C1 segment of cervical spinal cord (tissue), 14 donors: ENCODE measurements at regions not wholly inside any gene's neighbourhood (a gene's known extent, or its start where the extent isn't known, plus 50 kb on each side); places are given as distances from the start of the nearest gene placed in this dataset.

ENCODE experiments used
- DNase-seq, 14 donors: peaks; one replicate each; lab custom pipeline; 2025; lab: John Stamatoyannopoulos, UW

DNA sequence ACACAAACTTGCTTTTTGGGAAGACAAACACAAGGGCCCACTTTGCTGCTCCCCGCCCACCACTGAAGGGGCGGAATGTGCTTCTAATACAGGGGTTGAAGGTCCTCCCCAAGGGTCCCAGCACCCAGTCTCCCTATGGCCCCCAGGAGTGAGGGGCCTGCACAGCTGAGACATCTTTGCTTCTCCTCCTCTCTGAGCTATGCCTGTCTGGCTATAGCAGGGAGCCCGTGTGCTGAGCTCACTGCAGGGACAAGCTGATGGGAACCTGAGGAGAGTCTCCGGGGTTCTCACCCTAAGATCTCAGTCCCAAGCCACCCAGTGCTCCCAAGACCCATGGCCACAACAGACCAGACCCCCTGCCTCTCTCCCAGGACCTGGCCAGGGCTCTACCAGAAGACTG lies 61.1 kb upstream of the ACAN start:
- no peak for DNase-seq

DNA sequence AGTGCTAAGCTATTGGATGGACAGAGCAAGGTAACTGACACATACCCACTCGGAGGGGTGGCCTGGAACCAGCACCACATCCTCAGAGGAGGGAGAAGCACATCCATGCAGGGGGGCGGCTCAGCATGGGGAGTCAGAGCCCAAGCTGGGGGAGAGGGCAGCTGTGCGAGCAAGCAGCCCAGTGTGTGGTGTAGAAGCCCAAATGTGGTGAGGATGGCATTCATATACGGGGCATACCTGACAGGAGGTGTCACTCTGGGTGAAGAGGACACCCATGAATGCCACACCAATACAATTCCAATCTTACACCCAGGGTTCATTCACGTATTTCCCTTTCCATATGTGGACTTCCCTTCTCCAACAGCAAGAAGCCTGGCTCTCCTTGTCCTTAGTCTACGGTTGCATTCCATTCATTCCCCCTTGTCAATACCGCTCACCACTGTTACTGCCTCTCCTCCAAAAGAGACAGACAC lies 58.7 kb upstream of the ACAN start:
- no peak for DNase-seq

DNA sequence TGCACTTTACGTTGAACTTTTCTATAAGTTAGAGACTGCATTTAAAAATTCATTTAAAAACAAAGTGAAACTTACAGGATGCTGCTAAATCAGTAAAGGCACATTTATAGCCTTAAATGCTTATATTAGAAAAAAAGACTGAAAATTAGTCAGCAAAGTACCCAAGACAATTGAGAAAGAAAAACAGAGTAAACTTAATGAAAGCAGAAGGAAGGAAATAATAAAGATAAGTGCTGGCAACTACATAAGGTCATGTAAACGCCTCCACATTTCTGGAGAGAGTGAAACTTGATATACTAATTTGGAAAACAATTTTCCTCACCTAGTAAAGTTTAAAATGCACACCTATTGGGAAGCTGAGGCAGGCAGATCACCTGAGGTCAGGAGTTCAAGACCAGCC lies 58.2 kb upstream of the ACAN start:
- no peak for DNase-seq

DNA sequence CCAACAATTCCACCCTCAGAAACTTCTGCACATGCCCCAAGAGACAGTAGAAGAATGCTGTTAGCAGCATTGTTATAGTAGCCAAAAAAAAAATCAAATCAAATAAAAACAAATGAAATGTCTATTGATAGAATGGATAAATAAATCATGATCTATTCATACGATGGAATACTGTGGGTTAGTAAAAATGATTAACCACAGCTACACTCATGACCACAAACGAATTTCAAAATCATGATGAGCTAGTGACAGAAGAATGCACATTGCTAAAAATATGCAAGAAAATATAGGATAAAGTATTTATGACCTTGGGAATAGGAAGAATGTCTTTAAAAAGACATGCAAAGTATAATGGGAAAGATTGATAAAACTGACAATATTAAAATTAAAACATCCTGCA lies 57.5 kb upstream of the ACAN start:
- no peak for DNase-seq

DNA sequence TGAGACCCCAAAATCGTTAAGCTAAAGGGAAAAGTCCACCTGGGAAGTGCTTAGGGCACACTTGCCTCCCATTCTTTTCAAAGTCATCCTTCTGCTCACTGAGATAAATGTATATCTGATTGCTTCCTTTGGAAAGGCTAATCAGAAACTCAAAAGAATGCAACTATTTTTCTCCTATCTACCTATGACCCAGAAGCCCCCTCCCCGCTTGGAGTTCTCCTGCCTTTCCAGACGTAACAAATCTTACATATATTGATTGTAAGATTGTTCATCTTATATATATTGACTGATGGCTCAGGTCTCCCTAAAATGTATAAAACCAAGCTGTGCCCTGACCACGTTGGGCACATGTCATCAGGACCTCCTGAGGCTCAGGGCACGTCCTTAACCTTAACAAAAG lies 56.8 kb upstream of the ACAN start:
- no peak for DNase-seq

DNA sequence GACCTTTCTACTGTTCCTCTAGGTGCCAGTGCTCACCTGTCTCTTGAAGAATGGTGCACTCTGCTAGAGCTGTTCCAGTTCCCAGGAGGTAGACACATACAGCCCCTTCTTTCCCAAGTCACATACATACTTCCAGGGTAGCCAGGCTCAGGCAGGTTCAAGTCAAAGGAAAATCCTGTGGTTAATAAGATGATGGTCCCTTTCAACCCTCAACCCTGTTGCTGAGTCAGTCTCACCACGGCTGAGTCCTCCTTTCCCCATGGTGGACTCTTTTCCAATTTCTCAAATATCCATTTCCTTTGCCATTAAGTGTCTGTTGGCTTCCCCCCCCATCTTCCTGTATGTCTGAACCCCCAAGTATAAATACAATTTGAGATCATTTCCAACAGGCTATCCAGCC lies 56.1 kb upstream of the ACAN start:
- no peak for DNase-seq

DNA sequence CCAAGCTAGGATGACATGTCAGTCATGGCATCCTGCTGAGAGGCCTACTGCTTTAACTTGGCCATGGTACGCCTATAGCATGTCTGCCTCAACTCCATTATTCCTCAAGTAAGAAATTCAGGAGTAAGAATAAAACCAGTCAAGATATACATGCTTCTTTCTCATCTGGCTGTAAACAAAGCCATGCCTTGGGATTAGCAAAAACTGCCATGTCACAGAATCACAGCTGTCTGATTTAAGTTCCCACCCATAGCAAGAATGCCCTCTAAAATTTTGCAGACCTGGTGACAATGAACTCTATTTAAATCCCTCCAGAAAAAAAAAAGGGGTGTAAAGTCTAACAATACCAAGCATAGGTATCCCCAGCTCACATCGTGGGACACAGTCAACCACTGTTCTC lies 55.6 kb upstream of the ACAN start:
- DNase-seq, result no peak

DNA sequence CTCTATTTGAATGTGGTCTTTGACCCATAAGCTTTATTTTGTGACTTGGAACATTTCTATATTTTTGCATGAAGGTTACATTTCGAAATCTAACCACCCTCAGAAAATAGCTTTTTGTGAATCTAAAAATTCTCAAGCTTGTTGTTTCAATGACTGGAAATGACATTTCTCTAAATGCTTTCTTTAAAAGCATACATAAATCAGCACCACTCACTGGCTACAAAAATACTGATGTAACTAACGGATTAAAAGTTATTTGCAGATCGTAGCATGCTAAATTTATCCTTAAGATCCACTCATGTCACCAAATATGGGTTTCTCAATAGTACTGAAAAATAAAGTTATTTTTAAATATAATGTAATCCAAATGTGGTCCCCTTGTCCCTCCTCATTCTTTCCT lies 55.2 kb upstream of the ACAN start:
- DNase-seq, result no peak

DNA sequence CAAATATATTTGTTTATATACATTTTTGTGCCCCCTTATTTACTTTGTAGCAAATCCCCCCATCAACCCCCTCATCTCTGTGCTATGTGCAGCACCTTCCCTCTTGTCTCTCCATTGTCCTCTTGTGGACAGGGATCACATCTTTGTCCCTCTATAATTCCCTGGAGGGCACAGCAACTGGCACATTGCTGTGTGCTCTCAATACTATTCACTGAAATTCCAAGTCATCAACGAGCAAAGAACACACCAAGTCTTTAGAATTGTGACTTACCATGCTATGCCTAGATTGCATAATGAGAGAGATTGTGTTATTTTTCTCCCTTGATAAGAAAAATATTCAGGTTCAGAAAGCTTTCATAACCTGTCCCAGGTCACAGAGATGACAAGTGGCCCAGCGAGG lies 54.6 kb upstream of the ACAN start:
- no peak for DNase-seq

DNA sequence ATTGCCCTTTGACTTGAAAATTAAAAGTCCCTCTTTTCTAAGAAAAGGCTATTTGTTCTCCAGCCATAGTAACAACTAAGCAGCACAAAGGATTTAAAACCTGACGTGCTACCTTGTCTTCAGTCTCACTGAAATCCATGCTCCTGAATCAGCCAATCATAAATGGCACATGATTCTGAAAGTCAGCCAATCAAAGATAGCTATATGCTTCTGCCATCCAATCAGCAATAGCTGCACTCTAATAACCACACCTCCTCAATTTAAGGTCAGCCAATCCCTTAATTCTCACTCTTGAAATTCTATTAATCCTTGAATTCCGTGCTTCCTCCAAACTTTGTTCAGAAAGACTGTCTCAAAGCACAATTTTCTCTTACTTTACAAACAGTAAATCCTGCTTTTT lies 53.5 kb upstream of the ACAN start:
- DNase-seq, result no peak

DNA sequence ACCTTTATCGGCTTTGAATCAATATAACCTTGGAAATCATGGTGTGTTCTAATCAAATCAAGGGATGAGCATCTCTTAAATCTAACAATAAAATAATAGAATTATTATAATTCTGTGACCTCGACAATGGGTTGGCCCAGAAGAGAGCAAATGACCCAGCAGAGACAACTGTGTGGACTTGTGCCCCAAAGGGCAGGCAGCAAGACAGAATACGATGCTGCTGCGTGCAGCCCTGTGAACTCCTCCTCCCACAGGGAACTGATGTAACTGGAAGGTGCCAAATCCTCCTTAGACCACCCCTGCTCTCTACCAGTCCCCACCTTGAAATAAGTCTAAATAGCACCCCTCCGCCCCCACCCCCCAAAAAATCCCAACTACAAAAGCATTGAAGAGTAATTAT lies 50.7 kb upstream of the ACAN start:
- DNase-seq, result no peak

DNA sequence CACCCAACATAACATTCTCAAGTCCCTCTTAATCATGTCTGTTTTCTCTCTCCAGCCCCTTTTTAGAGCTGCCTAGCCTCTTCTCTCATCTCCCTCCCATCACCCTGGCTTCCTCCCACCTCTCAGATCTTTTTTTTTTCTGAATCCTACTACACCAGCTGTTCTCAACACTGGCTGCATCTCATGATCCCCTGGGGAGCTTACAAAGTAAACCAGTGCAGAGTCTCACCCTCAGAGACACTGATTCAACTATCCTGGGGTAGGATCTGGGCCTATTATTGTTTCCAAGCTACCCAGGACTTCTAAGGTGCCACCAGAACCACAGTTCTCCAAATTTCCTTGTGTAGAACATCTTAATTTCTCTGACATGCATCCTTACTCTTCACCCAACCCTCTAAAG lies 50.3 kb upstream of the ACAN start:
- no peak for DNase-seq
